Right lobe of liver (tissue), 4 donors: ENCODE measurements at regions not wholly inside any gene's neighbourhood (a gene's known extent, or its start where the extent isn't known, plus 50 kb on each side); places are given as distances from the start of the nearest gene placed in this dataset.

Source experiments
- POLR2A ChIP-seq: fragments of 450-650 bp; IDR thresholded peaks from one replicate; pipeline ENCODE4 v1.6.1; 2017; ENCODE audit warnings: antibody characterized with exemption, mild to moderate bottlenecking
- TF ChIP-seq, protein P1 (sequence below), 4 donors: fragments of 200-600 bp in 3 of 4; fragments of 450-650 bp in 1 of 4; IDR thresholded peaks; one replicate each; pipeline versions ENCODE4 v1.5.1 to v1.8.0; 2016 to 2022; ENCODE audit warnings: antibody characterized with exemption in 4 of 4, mild to moderate bottlenecking in 2 of 4
- donor health status: DM: no; HTN: no; CAD: no.
- donor health status: DM: no; HTN: no; CAD: no.
- donor health status: DM: no; HTN: yes; CAD: no.

DNA sequence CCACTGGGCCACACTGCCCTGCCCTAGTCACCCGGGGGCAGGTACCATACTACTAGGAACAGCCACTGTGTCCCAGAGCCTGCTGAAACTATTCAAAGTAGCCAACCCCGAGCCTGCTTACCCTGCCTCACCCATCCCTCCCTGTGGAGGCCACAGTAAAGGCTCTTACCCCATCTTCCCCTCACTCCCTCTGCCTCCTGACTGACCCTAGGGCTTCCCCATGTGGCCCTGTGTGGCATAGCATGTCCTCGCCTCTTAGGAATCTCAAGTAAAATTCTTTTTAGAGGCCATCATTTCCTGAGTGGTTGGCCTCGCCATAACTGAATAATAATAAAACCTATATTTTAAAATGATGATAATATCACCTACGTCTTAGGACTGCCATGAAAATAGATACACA lies 112.2 kb upstream of the SLC6A11 start:
- TF ChIP-seq, protein P1, sequence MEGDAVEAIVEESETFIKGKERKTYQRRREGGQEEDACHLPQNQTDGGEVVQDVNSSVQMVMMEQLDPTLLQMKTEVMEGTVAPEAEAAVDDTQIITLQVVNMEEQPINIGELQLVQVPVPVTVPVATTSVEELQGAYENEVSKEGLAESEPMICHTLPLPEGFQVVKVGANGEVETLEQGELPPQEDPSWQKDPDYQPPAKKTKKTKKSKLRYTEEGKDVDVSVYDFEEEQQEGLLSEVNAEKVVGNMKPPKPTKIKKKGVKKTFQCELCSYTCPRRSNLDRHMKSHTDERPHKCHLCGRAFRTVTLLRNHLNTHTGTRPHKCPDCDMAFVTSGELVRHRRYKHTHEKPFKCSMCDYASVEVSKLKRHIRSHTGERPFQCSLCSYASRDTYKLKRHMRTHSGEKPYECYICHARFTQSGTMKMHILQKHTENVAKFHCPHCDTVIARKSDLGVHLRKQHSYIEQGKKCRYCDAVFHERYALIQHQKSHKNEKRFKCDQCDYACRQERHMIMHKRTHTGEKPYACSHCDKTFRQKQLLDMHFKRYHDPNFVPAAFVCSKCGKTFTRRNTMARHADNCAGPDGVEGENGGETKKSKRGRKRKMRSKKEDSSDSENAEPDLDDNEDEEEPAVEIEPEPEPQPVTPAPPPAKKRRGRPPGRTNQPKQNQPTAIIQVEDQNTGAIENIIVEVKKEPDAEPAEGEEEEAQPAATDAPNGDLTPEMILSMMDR (IDR thresholded peaks at IDR 0.05): peak in 2 of 4 donors; percentile 11 to 16
- TF ChIP-seq POLR2A: no peak
